DND-41 (cell line): ENCODE measurements at regions not wholly inside any gene's neighbourhood (a gene's known extent, or its start where the extent isn't known, plus 50 kb on each side); places are given as distances from the start of the nearest gene placed in this dataset.

Experiments
- ATAC-seq: fragments of 200-7000 bp; cut with Tn5 transposase; 3 replicates; pipeline ENCODE4 v1.9.1; 2021; ENCODE audit warnings: low read depth; ENCODE audit not compliant: insufficient read depth
- DNase-seq: peaks from one replicate; pipeline ENCODE4 v3.0.0-alpha.2; 2020
- H2AFZ ChIP-seq: 2 replicates; pipeline ENCODE4 v1.6.0; 2012; ENCODE audit warnings: low read depth, low read length
- H3K27ac ChIP-seq: 2 replicates; pipeline ENCODE4 v1.5.1; 2012; ENCODE audit warnings: low read length, inconsistent platforms
- H3K27me3 ChIP-seq: fragments of 200-600 bp; sonication (generic); 2 replicates; pipeline ENCODE4 v1.6.0; 2012; ENCODE audit warnings: low read length, mild to moderate bottlenecking, inconsistent platforms; ENCODE audit not compliant: insufficient read depth, poor library complexity
- H3K36me3 ChIP-seq: 2 replicates; pipeline ENCODE4 v1.5.1; 2012; ENCODE audit warnings: low read length, inconsistent platforms; ENCODE audit not compliant: insufficient read depth
- H3K4me1 ChIP-seq: 2 replicates; pipeline ENCODE4 v1.5.1; 2012; ENCODE audit warnings: mild to moderate bottlenecking, low read length; ENCODE audit not compliant: insufficient read depth
- H3K4me2 ChIP-seq: 2 replicates; pipeline ENCODE4 v1.6.0; 2012; ENCODE audit warnings: mild to moderate bottlenecking, moderate library complexity, low read length, inconsistent platforms; ENCODE audit not compliant: insufficient read depth
- H3K4me3 ChIP-seq, 2 experiments: fragments of 200-600 bp in 1 of 2; shearing (Covaris generic) in 1 of 2; 2 replicates each; pipeline ENCODE4 v1.5.1; 2012 to 2016; ENCODE audit warnings: inconsistent platforms in 2 of 2, low read length in 2 of 2, mild to moderate bottlenecking in 2 of 2, low read depth in 1 of 2, moderate library complexity in 1 of 2
- H3K79me2 ChIP-seq: 2 replicates; pipeline ENCODE4 v1.6.0; 2012; ENCODE audit warnings: low read length, inconsistent platforms; ENCODE audit not compliant: insufficient read depth
- H3K9ac ChIP-seq: 2 replicates; pipeline ENCODE4 v1.6.0; 2012; ENCODE audit warnings: low read depth, mild to moderate bottlenecking, inconsistent platforms, low read length, moderate library complexity
- H3K9me3 ChIP-seq: 2 replicates; pipeline ENCODE4 v1.5.1; 2012; ENCODE audit warnings: low read length, moderate library complexity, mild to moderate bottlenecking, inconsistent platforms; ENCODE audit not compliant: insufficient read depth, severe bottlenecking
- H4K20me1 ChIP-seq: 2 replicates; pipeline ENCODE4 v1.6.0; 2012; ENCODE audit warnings: low read length; ENCODE audit not compliant: insufficient read depth
- EZH2 ChIP-seq: IDR thresholded peaks from 3 replicates; pipeline ENCODE4 v1.6.1; 2012; ENCODE audit warnings: borderline replicate concordance, low read depth, mild to moderate bottlenecking, moderate library complexity, low read length, inconsistent platforms; ENCODE audit not compliant: severe bottlenecking
- TF ChIP-seq, protein P1 (sequence below): IDR thresholded peaks from 2 replicates; pipeline ENCODE4 v1.5.1; 2012; ENCODE audit warnings: borderline replicate concordance, low read length, moderate library complexity, mild to moderate bottlenecking; ENCODE audit not compliant: poor library complexity, severe bottlenecking; ENCODE audit errors: extremely low read depth

DNA sequence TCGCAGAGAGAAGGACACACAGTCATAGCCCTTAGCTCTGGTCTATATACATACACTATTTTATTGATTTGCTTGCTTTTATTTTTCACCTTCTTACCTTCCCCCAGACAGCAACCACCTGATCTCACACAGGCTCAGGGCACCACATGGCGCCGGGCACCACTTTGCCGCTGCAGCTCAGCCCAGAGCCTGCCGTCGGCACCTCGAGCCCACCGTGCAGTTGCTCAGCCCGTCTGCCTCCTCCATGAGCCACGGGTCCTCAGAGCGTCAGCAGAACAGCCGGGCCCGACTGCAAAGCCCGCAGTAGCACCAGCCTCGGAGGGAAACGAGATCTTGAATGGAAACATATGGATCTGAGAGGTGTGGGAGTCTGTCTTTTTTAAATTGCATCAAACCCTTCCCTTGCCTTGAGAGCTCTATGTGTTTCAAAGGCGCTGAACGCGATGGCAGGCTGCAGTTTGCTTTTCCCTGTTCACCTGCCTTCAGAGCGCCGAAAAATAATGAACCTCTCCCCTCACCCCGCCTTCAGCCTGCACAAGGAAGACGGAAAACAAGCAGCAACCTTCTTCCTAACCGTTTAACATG lies 505.4 kb downstream of the MN1 start:
- Histone ChIP-seq H3K79me2 (no peaks in the 10 kb centered on the region), H3K27ac (no peak overlapping the region), H3K9ac (no peak overlapping the region), H3K4me1 (no peaks in the 10 kb centered on the region), H3K4me2 (no peak overlapping the region), H3K27me3 (peaks cover 18% of the 10 kb centered on the region), H3K9me3 (no peaks in the 10 kb centered on the region), H2AFZ (no peak overlapping the region), H3K36me3 (no peaks in the 10 kb centered on the region), H4K20me1 (no peaks in the 10 kb centered on the region), H3K4me3 (no peak overlapping the region)
- TF ChIP-seq, protein P1, sequence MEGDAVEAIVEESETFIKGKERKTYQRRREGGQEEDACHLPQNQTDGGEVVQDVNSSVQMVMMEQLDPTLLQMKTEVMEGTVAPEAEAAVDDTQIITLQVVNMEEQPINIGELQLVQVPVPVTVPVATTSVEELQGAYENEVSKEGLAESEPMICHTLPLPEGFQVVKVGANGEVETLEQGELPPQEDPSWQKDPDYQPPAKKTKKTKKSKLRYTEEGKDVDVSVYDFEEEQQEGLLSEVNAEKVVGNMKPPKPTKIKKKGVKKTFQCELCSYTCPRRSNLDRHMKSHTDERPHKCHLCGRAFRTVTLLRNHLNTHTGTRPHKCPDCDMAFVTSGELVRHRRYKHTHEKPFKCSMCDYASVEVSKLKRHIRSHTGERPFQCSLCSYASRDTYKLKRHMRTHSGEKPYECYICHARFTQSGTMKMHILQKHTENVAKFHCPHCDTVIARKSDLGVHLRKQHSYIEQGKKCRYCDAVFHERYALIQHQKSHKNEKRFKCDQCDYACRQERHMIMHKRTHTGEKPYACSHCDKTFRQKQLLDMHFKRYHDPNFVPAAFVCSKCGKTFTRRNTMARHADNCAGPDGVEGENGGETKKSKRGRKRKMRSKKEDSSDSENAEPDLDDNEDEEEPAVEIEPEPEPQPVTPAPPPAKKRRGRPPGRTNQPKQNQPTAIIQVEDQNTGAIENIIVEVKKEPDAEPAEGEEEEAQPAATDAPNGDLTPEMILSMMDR, result no peak
- TF ChIP-seq EZH2, result no peak
- ATAC-seq (no peak), DNase-seq (no peak)

DNA sequence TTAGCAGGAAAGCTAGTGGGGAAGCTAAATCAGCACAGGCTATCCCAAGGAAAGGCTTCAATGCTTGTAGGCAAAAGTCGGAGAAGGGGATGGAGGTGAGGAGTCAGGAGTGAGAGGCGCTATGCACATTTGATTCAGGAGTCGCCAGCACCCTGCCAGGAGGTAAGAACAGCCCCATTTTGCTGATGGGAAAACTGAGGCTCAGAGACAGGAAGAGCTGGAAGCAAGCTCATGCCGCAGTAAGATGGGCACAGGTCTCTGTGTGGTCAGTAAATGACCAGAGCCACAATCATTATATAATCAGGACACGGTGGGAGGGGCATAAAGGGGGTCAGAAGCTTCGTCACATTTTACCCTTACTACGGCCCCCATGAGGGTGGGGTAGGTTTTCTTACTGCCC lies 504.4 kb downstream of the MN1 start:
- no peaks in the 10 kb centered on the region for H3K36me3 ChIP-seq
- DNase-seq (no peak), ATAC-seq (no peak)
- no peaks in the 10 kb centered on the region for H3K4me1 ChIP-seq
- no peak overlapping the region for H3K9ac ChIP-seq
- H3K27me3 ChIP-seq, result peaks cover 18% of the 10 kb centered on the region
- TF ChIP-seq, protein P1, result no peak
- TF ChIP-seq EZH2, result no peak
- no peak overlapping the region for H3K4me3 ChIP-seq
- no peak overlapping the region for H2AFZ ChIP-seq
- H4K20me1 ChIP-seq, result no peaks in the 10 kb centered on the region
- no peaks in the 10 kb centered on the region for H3K9me3 ChIP-seq
- H3K4me2 ChIP-seq, result no peak overlapping the region
- H3K79me2 ChIP-seq, result no peaks in the 10 kb centered on the region
- H3K27ac ChIP-seq, result no peak overlapping the region

DNA sequence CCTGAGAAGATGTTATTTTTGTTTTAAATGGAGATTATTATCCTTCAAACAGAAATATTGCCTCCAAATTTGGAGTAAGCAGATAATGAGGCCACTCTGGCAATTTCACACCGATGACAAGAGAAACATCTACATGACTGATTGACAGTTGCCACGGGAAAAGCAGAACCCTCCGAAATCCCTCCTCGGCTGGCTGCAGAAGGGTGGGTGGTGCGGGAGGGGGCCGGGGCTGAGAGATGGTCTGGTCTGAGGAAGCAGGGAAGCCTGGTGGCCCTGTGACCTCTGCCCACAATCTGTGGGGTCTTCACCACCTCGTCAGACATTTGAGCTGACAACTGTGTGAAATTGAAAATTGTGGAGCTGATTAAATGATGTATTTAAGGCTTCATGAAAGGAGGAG lies 503.2 kb downstream of the MN1 start:
- Histone ChIP-seq H3K27me3 (peaks cover 18% of the 10 kb centered on the region), H3K36me3 (no peaks in the 10 kb centered on the region), H3K27ac (no peak overlapping the region), H2AFZ (no peak overlapping the region), H3K9me3 (no peaks in the 10 kb centered on the region), H3K79me2 (no peaks in the 10 kb centered on the region), H3K4me1 (no peaks in the 10 kb centered on the region), H3K4me2 (no peak overlapping the region), H4K20me1 (no peaks in the 10 kb centered on the region), H3K4me3 (no peak overlapping the region), H3K9ac (no peak overlapping the region)
- TF ChIP-seq, protein P1, result no peak
- TF ChIP-seq EZH2, result no peak
- no peak for DNase-seq
- ATAC-seq, result no peak

DNA sequence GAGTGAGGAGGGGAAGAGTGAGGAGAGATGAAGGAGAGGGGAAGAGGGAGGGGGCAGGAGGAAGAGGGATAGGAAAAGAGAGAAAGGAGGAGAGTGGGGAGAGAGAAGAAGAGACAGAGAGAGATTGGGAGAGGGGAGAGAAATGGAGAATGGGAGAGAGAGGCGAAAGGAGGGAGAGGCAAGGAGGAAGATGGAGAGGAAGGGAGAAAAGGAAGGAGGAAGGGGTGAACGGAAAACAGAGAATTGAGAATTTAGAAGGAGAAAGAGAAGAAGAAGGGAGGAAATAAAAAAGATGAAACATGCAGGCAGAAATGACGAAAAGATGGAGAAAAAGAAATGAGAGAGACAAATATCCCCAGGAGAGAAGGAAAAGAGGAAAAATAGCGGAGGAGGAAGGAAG lies 502.8 kb downstream of the MN1 start:
- Histone ChIP-seq H3K36me3 (no peaks in the 10 kb centered on the region), H3K79me2 (no peaks in the 10 kb centered on the region), H3K27ac (no peak overlapping the region), H3K4me1 (no peaks in the 10 kb centered on the region), H3K4me3 (no peak overlapping the region), H2AFZ (no peak overlapping the region), H3K4me2 (no peak overlapping the region), H4K20me1 (no peaks in the 10 kb centered on the region), H3K27me3 (peaks cover 20% of the 10 kb centered on the region), H3K9me3 (no peaks in the 10 kb centered on the region), H3K9ac (no peak overlapping the region)
- no peak for DNase-seq
- ATAC-seq, result no peak
- TF ChIP-seq, protein P1, result no peak
- no peak for TF ChIP-seq EZH2
